Hematopoietic multipotent progenitor cell treated with erythropoietin and hydrocortisone succinate and interleukin-3 and kit ligand, for 15 days (in vitro differentiated cells): ENCODE measurements at regions not wholly inside any gene's neighbourhood (a gene's known extent, or its start where the extent isn't known, plus 50 kb on each side); places are given as distances from the start of the nearest gene placed in this dataset.

Experiments used
- DNase-seq: peaks from one replicate; pipeline ENCODE4 v3.0.0-alpha.2; 2015; ENCODE audit warnings: low spot score

DNA sequence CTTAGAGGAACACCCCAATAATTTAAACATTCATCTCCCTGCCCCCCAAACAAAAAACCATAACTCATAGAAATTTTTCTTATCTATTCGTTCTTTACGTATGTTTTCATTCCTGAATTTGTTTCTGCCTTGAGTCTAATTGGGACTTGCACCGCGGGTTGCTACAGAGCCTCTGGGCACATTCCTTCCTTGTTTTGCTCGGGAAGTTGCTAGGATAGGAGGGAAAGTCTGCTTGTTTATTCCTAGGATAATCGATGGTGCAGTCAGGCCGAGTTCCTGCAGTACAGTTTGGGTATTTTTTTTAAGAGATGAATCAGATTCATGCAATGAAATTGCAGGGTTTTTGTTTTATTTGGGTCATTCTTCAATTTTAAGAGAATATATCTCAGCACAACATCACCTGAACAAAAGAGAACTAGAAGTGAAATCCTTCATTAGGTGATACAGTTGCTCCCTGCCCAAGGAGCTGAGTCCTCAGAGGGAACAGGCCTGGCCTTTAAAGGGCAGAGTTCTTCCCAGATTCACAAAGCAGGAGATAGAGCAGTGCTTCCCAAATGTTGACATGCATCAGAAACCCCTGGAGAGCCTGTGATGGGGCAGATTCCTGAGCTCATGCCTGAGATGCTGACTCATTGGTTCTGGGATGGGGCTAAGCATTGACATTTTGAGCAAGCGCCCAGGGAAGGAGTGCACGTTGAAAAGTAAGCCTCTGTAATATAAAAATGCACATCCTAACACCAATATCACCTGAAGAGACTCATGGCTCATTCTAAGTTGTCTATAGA, 114.9 kb upstream of the FAM9B start:
- no peak for DNase-seq

DNA sequence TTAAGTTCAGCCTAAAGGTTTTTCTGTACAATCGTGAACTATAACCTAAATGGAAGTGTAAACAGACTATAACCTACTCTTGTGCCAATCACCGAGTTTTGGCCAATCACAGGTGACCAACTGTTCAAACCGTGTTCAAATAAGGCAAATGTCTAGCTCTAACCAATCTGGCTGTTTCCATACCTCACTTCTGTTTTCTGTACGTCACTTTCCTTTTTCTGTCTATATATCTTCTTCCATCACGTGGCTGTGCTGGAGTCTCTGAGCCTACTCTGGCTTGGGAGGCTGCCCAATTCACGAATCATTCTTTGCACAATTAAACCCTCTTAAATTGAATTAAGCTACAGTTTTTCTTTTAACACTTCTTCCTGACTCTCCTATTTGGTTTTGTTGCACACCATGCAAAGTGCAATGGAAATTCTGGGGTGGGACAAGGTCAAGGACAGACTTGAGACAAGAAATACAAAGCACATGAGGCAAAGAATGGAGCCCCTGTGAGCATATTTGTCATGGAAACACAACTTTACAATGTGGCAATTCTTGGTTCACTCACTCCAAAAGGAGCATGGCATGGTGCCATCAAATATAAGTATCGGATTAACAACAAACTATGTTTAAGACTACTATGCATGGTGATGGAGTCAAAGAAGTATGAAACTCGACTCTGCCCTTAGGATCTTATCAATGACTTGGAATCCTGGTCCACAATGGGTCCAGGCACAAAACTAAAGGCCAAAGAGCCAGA, 115.7 kb upstream of the FAM9B start:
- no peak for DNase-seq

DNA sequence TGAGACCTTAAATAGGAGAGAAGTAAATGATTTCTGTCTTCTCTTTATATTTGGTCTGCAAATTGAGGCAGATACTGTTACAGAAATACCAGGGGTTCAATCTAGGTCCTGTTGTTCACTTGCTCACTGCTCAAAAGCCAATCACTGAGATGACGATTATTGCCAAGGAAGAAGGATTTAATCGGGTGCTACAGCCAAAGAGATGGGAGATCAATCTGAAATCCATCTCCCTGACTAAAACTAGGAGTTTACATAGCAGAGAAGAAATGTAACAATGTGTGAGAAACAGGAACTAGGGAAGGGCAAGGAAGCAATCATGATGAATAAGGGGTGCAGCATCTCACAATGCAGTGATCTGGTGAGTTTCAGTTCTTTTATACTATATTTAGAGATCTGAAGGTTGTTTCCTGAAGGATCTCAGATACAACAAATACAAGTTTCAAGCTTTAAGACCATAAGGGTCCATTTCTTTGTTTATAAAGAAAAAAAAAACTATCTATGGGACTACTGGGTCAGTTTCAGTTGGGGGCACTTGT, 117.9 kb upstream of the FAM9B start:
- DNase-seq = no peak

GRCh38 chrX:9153300-9153699, 119.4 kb upstream of the FAM9B start:
- no peak for DNase-seq

GRCh38 chrX:9158611-9159010, 124.7 kb upstream of the FAM9B start:
- no peak for DNase-seq

DNA sequence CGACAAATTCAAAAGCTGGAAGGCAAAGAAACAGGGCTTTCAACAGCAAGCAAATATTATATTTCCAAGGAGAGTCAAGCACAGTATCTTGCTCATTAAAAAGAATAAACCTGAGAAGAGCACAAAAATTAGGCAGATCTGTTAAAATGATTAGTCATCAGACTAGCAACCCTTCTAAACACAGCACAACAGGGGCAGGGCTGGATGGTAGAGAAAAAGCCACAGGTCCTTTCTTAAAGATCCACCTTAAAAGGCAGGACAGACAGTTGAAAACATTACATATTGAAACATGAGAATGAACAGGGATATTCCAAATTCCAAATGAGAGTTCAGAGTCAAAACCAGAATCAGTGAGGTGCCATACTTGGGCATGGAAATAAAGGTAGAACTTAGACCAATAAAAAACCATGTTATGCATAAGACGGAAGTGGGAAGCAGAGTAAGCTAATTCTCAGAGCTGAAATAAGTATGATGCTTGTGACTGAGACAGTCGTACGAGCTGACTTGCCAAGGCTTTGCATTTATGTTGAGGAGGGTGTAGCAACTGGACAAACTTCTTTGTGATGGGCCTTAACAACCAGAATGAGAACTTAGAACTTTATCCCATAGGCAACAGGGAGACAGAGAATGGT, 126.9 kb upstream of the FAM9B start:
- no peak for DNase-seq

- DNase-seq = no peak
These were observed 128.8 kb upstream of the FAM9B start for GRCh38 chrX:9162698-9163097.

DNA sequence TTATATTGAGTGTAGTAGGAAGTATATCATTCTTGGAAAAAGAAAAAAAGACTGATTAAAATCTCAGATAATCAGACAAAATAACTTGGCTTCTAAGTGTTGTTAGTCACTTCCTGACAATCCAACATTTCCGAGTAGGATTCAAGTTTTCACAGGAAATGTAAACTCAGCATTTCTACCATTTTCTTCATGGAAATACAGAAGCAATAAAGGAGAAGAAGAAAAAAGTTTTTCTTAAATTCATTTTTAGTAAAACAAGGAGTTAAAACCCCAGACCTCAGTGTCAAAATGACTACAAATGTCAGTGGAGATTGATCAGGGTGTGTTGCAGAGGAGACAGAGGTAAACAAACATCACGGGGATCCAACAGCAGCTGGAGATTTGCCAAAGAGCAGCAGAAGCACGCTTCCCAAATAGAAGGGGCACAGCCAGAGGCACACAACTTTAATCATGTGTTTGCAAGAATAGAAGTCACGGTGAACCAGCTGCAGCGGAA, 129.3 kb upstream of the FAM9B start:
- no peak for DNase-seq

DNA sequence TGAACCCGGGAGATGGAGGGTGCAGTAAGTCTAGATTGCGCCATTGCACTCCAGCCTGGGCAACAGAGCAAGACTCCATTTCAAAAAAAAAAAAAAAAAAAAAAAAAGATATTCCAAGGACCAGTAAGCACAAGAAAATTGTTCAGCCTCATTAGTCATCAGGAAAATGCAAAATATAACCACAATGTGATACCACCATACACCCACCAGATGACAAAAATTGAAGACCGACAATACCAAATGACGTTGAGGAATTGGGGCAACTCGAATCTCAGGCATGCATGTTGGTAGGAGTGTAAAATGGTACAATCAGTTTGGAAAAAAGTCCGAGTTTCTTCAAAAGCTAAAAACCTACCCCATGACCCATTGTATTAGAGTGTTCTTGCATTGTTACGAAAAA, 130.2 kb upstream of the FAM9B start:
- no peak for DNase-seq

GRCh38 chrX:9164533-9165426, 130.9 kb upstream of the FAM9B start:
- no peak for DNase-seq

DNA sequence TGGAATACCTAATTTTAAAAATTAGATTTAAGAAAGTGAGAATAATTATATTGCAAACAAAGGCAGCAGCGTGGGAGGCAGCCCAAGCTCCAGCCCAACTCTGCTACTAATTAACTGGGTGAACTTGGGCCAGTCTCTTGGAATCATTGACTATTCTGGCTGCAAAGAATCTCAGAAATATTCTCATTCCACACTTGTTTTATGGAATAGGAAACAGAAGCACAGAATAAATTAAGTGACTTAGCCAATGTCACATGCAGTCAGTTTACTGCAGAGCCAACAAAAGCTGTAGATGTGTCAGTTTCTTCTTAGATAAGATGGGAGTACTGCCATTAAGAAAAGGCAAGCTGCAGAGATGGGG, 132.6 kb upstream of the FAM9B start:
- no peak for DNase-seq

GRCh38 chrX:9171841-9172463, 138.0 kb upstream of the FAM9B start:
- DNase-seq = no peak

DNA sequence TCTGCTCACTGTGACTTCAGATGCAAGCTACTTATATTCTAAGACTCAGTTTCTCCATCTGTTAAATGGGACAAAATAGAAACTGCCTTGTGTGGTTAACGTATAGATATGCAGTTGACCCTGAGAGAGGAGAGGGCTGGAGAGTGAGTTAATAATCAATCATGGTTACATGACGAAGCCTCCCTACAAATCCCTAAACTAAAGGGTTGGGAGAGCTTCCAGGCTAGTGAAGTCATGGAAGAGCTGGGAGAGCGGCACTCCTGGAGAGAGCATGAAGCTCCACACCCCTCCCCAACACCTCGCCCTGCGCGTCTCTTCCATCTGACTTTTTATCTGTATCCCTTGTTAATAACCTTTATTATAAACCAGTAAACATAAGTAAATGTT, 138.5 kb upstream of the FAM9B start:
- no peak for DNase-seq

DNA sequence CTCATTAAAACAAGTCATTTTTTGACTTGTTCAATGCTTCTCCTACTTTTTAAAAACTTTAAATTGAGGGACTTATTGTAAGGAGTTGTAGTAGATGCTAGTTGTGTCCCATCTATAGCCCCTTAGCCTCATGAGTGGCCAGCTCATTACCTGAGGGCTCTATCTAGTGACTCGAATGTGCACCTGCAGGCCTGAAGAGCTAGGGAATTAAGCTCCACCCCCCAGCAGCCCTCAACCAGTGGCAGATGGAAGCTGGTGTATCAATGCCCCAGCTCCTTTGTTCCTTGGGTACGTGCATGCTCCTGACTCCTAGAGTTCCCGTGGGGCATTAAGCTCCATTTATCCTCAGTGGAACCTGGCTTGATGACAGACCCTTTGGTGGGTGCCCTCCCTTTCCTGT, 146.7 kb upstream of the FAM9B start:
- no peak for DNase-seq

- no peak for DNase-seq
These were observed 148.1 kb upstream of the FAM9B start for GRCh38 chrX:9182041-9182440.

- no peak for DNase-seq
These were observed 149.6 kb upstream of the FAM9B start for GRCh38 chrX:9183481-9183880.

GRCh38 chrX:9184211-9184610, 150.3 kb upstream of the FAM9B start:
- no peak for DNase-seq

DNA sequence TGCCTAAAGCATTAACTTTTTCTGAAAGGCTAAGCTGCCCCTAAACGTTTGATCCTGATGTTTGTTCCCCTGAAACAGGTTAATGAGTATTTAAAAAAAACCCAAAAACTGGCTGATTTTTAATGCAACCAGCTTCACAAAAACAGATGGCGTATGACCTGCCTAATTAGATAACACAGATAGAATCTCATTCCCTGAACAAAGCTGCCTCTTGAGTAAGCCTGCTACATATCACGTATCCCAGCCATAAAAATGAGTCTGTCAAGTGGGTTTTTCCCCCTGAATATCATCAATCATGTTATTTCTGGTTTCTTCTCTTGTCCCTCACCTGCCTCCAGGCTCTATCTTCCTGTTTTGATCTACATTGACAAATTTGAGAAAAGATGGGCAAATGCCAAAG, 154.2 kb upstream of the FAM9B start:
- DNase-seq = no peak

GRCh38 chrX:9189286-9189685, 155.4 kb upstream of the FAM9B start:
- no peak for DNase-seq

DNA sequence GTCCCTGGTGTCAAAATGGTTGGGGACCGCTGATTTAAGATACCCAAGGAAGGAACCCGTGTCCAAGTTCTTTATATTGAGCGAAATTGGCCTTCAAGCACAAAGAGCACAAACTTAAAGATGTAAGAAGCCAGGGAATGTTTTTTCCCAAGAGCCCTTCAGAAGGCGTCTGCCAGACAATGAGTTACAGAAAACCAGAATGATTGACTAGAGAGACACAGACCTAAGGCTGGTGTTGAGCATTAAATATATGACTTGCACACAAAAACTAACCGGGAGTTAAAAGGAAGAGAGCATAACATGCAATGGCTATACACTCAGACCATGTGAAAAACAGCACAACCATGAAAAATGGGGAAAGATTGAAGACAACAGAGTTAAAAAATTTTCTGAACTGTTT, 157.5 kb upstream of the FAM9B start:
- DNase-seq = no peak

DNA sequence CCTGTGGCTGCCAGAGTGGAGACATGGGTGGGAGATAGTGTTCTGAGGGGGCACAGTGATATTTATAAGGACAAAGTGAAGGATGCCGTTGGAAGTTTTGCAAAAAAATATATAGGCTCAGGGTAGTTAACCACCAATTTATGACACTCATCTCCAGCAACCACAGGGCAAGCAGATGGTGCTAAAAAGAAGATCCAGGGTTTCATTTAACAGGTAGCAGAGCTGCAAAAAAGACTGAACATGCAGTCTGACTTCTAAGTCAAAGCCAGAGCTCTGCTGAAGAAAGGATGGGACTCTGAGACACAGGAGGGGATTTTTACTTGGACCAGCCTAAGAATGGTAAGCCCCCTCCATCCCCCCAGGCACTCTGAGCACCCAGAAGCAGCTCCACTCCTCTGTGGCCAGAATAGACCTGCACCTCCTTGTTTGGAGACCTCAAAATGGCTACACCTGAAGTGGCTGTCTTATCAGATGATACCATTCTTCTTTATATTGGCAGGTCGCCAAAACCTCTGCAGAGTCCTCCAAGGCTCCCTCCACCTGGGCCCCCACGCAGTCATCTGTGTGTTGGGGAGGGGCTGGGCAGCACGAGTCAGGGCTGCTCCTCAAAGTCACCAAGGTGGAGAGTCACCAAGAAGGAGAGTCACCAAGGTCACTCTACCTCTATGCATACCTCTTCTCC, 161.4 kb upstream of the FAM9B start:
- DNase-seq = no peak
